T-helper 1 cell treated with Interleukin-12 subunit alpha and Interleukin-12 subunit beta and Interleukin-4 antibody, amounts not matched to agents 30 μg/mL and 1 μg/mL, for 36 hours (primary cell): ENCODE measurements at regions not wholly inside any gene's neighbourhood (a gene's known extent, or its start where the extent isn't known, plus 50 kb on each side); places are given as distances from the start of the nearest gene placed in this dataset.

Source experiments
- H3K27ac Mint-ChIP-seq: one replicate; pipeline ENCODE4 v1.8.0; 2021; ENCODE audit warnings: mild to moderate bottlenecking, mixed read lengths
- H3K27me3 Mint-ChIP-seq: one replicate; pipeline ENCODE4 v1.8.0; 2021; ENCODE audit warnings: low read depth, mixed read lengths
- H3K36me3 Mint-ChIP-seq: one replicate; pipeline ENCODE4 v1.8.0; 2021; ENCODE audit warnings: low read depth, mixed read lengths
- H3K4me1 Mint-ChIP-seq: one replicate; pipeline ENCODE4 v1.8.0; 2021; ENCODE audit warnings: low read depth, mixed read lengths
- H3K4me3 Mint-ChIP-seq: one replicate; pipeline ENCODE4 v1.8.0; 2021; ENCODE audit warnings: mild to moderate bottlenecking, moderate library complexity, mixed read lengths
- H3K9me3 Mint-ChIP-seq: one replicate; pipeline ENCODE4 v1.8.0; 2021; ENCODE audit warnings: mixed read lengths

DNA sequence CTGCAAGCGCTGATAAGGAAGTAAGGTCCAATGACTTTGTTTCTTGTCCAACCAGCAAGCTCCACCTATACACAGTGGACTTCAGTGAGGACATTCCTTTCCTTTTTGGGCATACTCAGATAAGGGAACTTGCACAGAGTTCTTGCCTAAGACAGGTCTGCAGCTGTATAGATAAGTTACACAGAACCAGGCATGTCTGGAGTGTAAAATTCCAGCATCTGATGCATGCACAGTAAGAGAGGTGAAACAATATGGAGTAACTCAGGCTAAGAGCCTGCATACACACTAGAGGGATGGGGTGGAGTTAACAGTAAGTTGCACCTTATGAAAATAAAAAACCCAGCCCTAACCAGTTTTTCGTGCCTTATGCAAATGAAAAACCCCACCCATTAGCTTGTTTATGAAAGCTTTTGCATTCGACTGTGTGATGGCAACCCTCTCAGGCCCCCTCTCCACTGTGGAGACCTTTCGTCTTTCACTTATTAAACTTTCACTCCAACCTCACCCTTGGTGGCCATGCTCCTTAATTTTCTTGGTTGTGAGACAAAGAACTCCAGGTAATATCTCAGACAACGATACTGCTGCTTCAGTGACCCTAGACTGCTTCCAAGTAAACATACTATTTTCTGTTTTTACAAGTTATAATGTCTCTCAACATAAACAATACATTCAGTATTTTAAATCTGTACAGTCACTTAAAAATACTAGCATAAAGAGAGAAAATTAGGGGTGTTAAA lies 2859.0 kb upstream of the PCDH20 start:
- H3K9me3 Mint-ChIP-seq: peaks cover 15% of the 10 kb centered on the region
- no peaks in the 10 kb centered on the region for H3K36me3 Mint-ChIP-seq
- no peak overlapping the region for H3K27ac Mint-ChIP-seq
- no peak overlapping the region for H3K4me3 Mint-ChIP-seq
- no peaks in the 10 kb centered on the region for H3K4me1 Mint-ChIP-seq
- no peaks in the 10 kb centered on the region for H3K27me3 Mint-ChIP-seq

DNA sequence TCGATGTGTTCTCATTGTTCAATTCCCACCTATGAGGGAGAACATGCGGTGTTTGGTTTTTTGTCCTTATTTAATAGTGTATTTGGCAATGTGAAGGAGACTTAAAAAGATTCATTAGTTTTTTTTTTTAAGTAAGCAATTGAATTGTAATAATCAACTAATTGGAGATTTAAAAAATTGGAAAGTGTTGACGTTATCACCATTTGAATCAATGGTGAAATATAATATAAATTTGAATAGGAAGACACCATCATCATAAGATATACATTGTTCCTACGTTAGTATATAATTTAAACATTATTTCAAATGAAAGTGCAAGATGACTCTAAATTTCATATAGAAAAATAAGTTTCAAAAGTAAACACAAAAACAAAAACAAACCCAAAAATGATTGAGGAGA lies 2858.1 kb upstream of the PCDH20 start:
- no peaks in the 10 kb centered on the region for H3K4me1 Mint-ChIP-seq
- no peaks in the 10 kb centered on the region for H3K27me3 Mint-ChIP-seq
- H3K9me3 Mint-ChIP-seq: peaks cover 15% of the 10 kb centered on the region
- H3K27ac Mint-ChIP-seq: no peak overlapping the region
- no peak overlapping the region for H3K4me3 Mint-ChIP-seq
- H3K36me3 Mint-ChIP-seq: no peaks in the 10 kb centered on the region

DNA sequence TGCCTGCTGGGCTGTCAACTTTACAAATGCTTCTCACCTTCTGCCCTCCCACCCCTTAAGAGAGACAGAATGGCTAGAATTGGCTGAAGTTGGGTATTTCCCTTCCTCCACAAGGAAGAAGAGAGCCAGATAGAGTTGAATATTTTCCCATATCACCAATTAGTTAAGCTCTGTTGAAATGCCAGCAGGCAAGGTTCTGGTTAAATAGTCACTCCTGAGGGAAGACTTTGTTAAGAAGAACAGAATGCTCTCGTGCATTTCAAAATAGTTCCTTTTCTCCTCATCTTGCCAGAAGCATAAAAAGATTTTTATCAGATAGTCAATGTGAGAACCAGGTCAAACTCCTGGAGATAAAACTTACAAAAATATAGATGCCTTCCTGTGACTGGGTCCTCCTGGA lies 2857.0 kb upstream of the PCDH20 start:
- Mint-ChIP-seq H3K9me3 (peaks cover 15% of the 10 kb centered on the region), H3K36me3 (no peaks in the 10 kb centered on the region), H3K27ac (no peak overlapping the region), H3K4me3 (no peak overlapping the region), H3K4me1 (no peaks in the 10 kb centered on the region), H3K27me3 (no peaks in the 10 kb centered on the region)

DNA sequence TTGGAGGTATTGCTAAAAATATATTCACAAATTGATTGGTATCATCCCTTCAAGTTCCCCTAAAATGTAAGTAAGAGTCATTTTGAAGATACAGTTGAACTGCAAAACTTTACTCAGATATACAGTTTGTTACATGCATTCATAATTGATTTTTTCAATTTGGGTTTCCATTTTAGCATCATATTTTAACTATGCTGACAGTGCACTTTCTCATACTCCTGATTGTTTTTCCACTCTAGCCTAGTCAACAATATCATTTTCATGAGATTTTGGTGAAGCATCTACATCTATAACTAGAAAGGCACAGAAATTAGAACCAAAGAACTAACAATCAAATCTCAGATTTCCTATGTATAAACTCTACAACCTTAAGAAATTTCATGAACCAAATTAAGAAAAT lies 2850.4 kb upstream of the PCDH20 start:
- H3K4me3 Mint-ChIP-seq: no peak overlapping the region
- no peaks in the 10 kb centered on the region for H3K36me3 Mint-ChIP-seq
- no peaks in the 10 kb centered on the region for H3K27me3 Mint-ChIP-seq
- H3K9me3 Mint-ChIP-seq: peaks cover 18% of the 10 kb centered on the region
- no peak overlapping the region for H3K27ac Mint-ChIP-seq
- H3K4me1 Mint-ChIP-seq: no peaks in the 10 kb centered on the region

DNA sequence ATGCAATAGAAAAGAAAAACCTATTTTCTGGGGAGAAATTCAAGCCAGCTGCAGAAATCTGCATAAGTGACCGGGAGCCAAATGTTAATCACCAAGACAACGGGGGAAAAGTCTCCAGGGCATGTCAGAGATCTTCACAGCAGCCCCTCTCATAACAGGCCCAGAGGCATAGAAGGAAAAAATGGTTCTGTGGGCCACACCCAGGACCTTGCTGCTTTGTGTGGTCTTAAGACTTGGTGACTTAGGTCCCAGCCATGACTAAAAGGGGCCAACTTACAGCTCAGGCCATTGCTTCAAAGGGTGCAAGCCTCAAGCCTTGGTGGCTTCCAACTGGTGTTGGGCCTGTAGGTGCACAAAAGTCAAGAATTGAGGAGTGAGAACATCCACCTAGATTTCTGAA lies 2847.6 kb upstream of the PCDH20 start:
- Mint-ChIP-seq H3K36me3 (no peaks in the 10 kb centered on the region), H3K27ac (no peak overlapping the region), H3K27me3 (no peaks in the 10 kb centered on the region), H3K4me3 (no peak overlapping the region), H3K4me1 (no peaks in the 10 kb centered on the region), H3K9me3 (peaks cover 18% of the 10 kb centered on the region)

DNA sequence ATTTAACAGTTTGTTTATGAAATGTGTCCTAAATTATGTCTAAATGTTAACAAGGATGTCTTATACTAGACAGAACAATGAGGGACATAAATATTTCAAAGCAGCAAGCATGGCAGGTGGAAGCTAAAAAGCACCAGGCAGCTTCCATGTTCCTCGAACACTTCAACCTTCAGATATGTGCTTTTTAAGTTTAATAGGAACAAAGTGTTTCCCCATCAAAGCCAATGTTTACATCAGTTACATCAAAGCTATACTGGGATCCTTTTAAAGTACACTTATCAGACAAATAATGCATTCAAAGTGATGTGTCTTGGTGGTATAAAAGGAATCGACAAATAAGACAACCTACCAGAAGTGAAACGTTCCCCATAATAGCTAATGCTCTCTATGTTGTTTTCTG lies 2841.1 kb upstream of the PCDH20 start:
- H3K9me3 Mint-ChIP-seq: peaks cover 12% of the 10 kb centered on the region
- H3K36me3 Mint-ChIP-seq: no peaks in the 10 kb centered on the region
- H3K27ac Mint-ChIP-seq: no peak overlapping the region

DNA sequence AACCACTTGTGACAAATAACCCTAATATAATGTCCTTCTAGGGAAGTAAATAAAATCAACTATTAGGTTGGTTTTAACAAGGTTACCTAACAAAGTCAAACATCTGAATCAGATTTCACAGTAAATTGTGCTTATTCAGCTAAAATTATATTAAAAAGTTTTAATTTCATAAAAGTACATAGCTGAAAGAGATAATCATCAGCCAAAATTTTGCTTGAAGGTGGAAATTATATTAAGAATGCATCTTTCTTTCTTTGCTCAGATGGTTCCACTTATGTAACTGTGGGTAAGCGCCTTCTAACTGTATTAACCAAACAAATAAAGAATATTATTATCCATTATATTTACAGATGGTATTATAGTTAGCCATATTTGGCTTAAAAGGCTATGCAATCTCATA lies 2840.3 kb upstream of the PCDH20 start:
- H3K36me3 Mint-ChIP-seq: no peaks in the 10 kb centered on the region
- no peaks in the 10 kb centered on the region for H3K4me1 Mint-ChIP-seq
- H3K4me3 Mint-ChIP-seq: no peak overlapping the region
- peaks cover 18% of the 10 kb centered on the region for H3K9me3 Mint-ChIP-seq
- no peaks in the 10 kb centered on the region for H3K27me3 Mint-ChIP-seq
- H3K27ac Mint-ChIP-seq: no peak overlapping the region

More for the DNA sequence above, 2841.1 kb upstream of the PCDH20 start:
- H3K27me3 Mint-ChIP-seq: no peaks in the 10 kb centered on the region
- no peak overlapping the region for H3K4me3 Mint-ChIP-seq
- H3K4me1 Mint-ChIP-seq: no peaks in the 10 kb centered on the region

DNA sequence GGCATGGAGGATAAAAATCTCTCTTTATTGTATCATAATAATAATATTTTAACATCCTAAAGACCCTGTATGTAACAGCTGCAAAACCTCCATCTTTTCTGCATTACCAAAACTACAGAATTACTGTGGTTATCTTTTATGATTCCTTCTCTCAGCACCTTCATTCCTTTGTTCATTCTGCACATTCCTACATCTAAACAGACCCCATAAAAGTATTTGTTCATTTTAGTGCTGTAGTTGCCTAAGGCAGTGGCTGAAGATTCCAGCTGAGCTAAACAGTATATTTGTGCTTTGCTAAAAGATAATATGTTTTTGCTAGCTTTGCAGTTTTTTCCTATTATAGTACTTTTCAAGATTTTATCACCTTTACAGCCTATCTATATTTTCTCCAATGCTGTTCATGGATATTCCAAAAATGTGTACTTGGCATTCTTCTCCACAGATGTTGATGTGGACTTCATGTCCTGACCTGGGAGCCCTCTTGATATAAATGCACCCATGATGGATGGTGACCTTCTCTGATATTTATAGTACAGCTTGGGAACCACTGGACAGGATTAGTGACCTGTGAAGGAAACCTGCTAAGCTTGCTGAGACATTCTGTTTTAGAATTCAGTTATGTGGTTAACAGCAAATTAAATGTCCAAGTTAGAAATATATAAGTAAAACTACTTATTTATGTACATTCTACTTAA lies 2832.9 kb upstream of the PCDH20 start:
- Mint-ChIP-seq H3K4me3 (no peak overlapping the region), H3K27ac (no peak overlapping the region), H3K27me3 (no peaks in the 10 kb centered on the region), H3K36me3 (no peaks in the 10 kb centered on the region), H3K9me3 (peaks cover 19% of the 10 kb centered on the region), H3K4me1 (no peaks in the 10 kb centered on the region)

DNA sequence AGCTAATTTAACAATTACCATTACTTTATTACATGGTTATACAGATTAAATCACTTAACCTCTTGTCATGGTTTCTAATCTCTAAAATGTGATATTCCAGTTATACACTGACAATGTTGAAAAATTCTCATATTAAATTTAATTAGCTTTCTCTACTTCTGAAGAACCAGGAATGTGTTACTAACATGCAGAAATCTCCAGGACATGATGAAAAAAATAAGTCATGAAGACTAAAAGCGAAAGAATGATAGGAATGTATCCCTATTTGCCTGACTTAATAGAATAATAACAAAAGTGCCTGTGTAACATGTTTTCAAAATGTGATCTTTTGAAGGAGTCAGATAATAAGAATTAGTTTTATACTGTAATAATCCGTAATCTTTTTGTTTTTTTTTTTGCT lies 2823.7 kb upstream of the PCDH20 start:
- Mint-ChIP-seq H3K27me3 (no peaks in the 10 kb centered on the region), H3K4me1 (no peaks in the 10 kb centered on the region), H3K4me3 (no peak overlapping the region), H3K36me3 (no peaks in the 10 kb centered on the region), H3K27ac (no peak overlapping the region), H3K9me3 (peaks cover 6% of the 10 kb centered on the region)

DNA sequence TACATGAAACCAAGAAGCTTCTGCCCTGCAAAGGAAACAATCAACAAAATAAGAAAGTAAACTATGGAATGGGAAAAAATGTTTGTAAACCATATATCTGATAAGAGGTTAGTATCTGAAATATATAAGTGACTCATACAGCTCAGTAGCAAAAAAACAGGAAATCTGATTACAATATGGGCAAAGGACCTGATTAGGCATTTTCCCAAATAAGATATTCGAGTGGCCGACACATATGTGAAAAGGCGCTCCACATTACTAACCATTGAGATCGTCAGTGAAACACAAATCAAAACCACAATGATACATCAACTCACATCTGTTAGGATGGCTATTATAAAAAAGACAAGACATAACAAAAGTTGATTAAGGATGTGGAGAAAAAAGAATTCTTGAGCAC lies 2818.6 kb upstream of the PCDH20 start:
- Mint-ChIP-seq H3K4me1 (no peaks in the 10 kb centered on the region), H3K27me3 (no peaks in the 10 kb centered on the region), H3K27ac (no peak overlapping the region)

DNA sequence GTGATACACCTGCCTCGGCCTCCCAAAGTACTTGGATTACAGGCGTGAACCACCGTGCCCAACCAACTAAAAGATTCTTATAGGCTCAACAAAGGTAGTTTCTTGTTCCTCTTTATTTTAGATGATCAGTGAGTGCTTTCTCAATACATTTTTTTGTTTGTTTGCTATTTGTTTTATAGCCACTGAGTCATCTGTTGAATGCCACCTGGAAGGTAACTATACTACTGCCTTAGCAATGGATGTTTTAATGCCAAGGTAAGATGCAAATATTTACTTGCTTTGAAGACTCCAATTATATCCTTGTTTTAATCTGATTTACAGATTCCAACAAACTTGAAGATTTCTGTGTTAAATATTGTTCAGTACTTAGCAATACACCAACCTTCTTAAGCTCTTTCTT lies 2807.4 kb upstream of the PCDH20 start:
- no peaks in the 10 kb centered on the region for H3K4me1 Mint-ChIP-seq
- H3K36me3 Mint-ChIP-seq: no peaks in the 10 kb centered on the region
- no peak overlapping the region for H3K27ac Mint-ChIP-seq
- peaks cover 21% of the 10 kb centered on the region for H3K9me3 Mint-ChIP-seq
- no peak overlapping the region for H3K4me3 Mint-ChIP-seq
- no peaks in the 10 kb centered on the region for H3K27me3 Mint-ChIP-seq

More for the DNA sequence above, 2818.6 kb upstream of the PCDH20 start:
- H3K36me3 Mint-ChIP-seq: no peaks in the 10 kb centered on the region
- H3K4me3 Mint-ChIP-seq: no peak overlapping the region
- peaks cover 19% of the 10 kb centered on the region for H3K9me3 Mint-ChIP-seq

DNA sequence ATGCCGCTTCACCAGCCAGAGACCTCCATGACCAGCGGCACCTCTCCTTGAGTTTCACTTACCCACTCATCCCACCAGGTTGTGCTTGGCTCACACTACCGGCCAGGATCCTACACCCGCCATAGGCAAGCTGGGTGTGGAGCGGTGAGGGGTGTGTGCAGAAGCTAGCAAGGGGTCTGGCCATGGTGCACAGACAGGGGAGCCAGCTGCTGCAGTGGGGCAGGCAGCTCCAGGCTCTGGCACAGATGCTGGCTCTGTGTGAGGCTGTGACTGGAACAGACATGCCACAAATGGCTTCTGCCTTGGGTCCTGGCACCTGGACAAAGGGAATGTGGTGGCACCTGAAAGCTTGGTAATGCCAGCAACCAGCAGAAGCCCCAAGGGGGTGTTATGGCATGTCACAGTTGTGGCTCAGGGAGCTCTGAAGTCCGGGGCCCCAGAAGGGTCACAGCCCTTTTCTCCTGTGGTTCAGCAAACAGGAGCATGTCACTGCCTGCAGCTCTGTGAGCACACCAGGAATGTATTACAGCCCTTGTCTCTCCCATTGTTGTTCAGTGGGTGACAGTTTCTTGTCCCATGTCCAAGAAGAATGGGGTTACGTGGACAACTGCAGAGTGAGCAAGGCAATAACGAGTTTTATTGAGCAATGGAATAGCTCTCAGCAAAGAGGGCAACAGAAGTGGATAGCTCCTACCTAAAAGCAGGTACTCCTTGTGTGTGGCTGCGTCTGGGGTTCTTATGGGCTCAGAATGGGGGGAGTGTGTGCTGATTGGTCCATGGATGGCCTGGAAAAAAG lies 2791.0 kb upstream of the PCDH20 start:
- no peak overlapping the region for H3K27ac Mint-ChIP-seq
- no peaks in the 10 kb centered on the region for H3K27me3 Mint-ChIP-seq
- H3K4me1 Mint-ChIP-seq: no peaks in the 10 kb centered on the region
- H3K36me3 Mint-ChIP-seq: no peaks in the 10 kb centered on the region
- no peak overlapping the region for H3K4me3 Mint-ChIP-seq
- H3K9me3 Mint-ChIP-seq: peaks cover 9% of the 10 kb centered on the region

DNA sequence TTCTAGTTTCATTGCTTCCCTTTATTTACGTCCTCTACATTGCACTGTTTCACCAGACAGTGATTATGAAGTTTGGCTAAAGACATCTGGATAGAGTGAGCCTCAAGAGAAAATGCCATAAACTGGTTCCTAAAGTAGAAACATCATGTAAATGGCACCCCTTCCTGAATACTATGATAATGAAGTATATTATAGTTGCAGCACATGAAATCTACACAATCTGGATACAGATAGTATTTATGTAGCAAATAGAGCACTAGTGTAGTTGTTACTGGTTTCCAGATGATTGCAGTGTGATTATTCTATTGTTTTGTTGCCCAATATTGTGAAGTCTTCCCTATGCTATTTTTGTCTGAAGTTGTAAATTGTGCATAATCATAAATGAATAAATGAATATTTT lies 2786.9 kb upstream of the PCDH20 start:
- Mint-ChIP-seq H3K27ac (no peak overlapping the region), H3K36me3 (no peaks in the 10 kb centered on the region), H3K27me3 (no peaks in the 10 kb centered on the region), H3K4me3 (no peak overlapping the region), H3K9me3 (no peaks in the 10 kb centered on the region), H3K4me1 (no peaks in the 10 kb centered on the region)

DNA sequence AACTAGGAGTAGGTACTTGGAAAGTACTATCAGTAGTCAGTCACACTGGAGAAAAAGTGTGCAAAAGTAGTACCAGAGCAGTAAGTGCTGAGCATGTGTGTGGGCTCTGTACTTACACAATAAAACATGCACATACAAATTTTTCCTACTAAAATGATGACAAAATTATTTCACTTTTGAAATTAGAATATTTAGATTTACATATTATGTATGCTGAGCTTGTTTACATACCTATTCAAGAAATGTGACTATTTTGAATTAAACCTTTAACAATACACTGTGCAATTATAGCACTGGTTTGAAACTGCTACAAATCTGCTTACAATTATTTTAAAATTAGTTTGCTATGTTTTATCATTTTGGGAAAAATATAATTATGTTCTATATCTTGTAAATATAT lies 2781.6 kb upstream of the PCDH20 start:
- H3K4me1 Mint-ChIP-seq: no peaks in the 10 kb centered on the region
- H3K9me3 Mint-ChIP-seq: peaks cover 7% of the 10 kb centered on the region
- H3K27ac Mint-ChIP-seq: no peak overlapping the region
- H3K4me3 Mint-ChIP-seq: no peak overlapping the region
- no peaks in the 10 kb centered on the region for H3K27me3 Mint-ChIP-seq
- H3K36me3 Mint-ChIP-seq: no peaks in the 10 kb centered on the region
